Fibroblast of lung (primary cell): ENCODE measurements at regions not wholly inside any gene's neighbourhood (a gene's known extent, or its start where the extent isn't known, plus 50 kb on each side); places are given as distances from the start of the nearest gene placed in this dataset.

Experiments
- CTCF ChIP-seq, 2 donors: IDR thresholded peaks in 1 of 2; conservative IDR thresholded peaks in 1 of 2; 1 replicate in 1 of 2; 2 replicates in 1 of 2; pipeline ENCODE4 v1.5.1; 2011 to 2012; ENCODE audit warnings: low read length in 2 of 2, control low read depth in 1 of 2, inconsistent platforms in 1 of 2, low read depth in 1 of 2, mild to moderate bottlenecking in 1 of 2
- EZH2 ChIP-seq: IDR thresholded peaks from 2 replicates; pipeline ENCODE4 v1.5.1; 2012; ENCODE audit warnings: low read length, control low read depth, mild to moderate bottlenecking; ENCODE audit errors: missing control alignments

- TF ChIP-seq CTCF (conservative IDR thresholded peaks at IDR 0.05 in 1 of 2, IDR thresholded peaks at IDR 0.05 in 1 of 2; ENCODE audit: low read depth in 1 of 2, low read length in 2 of 2) (no peak), EZH2 (no peak)
Observed at GRCh38 chr10:125377368-125377767, 217.0 kb upstream of the CTBP2 start.
